Activated B cell treated with CpG ODN at 0.5 μM for 24 hours (primary cell): ENCODE measurements at regions not wholly inside any gene's neighbourhood (a gene's known extent, or its start where the extent isn't known, plus 50 kb on each side); places are given as distances from the start of the nearest gene placed in this dataset.

Source experiments
- ATAC-seq: fragments of 200-7000 bp; cut with Tn5 transposase; one replicate; pipeline ENCODE4 v1.10.0; 2021; ENCODE audit warnings: low read depth, mild to moderate bottlenecking, moderate library complexity
- CTCF ChIA-PET: fragments of 350-600 bp; sonication (Branson Sonifier 250); formaldehyde crosslinking; loops from one replicate; lab custom pipeline; 2021; ENCODE audit warnings: antibody characterized with exemption; lab: Charles Lee
- POLR2A ChIA-PET: fragments of 350-600 bp; sonication (Branson Sonifier 250); formaldehyde crosslinking; loops from one replicate; lab custom pipeline; 2021; ENCODE audit warnings: antibody characterized with exemption; lab: Charles Lee
- DNase-seq: peaks from one replicate; pipeline ENCODE4 v3.0.0; 2022
- H3K27ac Mint-ChIP-seq: one replicate; pipeline ENCODE4 v1.8.0; 2020; ENCODE audit warnings: mixed read lengths
- H3K27me3 Mint-ChIP-seq: one replicate; pipeline ENCODE4 v1.8.0; 2021; ENCODE audit warnings: mixed read lengths
- H3K36me3 Mint-ChIP-seq: one replicate; pipeline ENCODE4 v1.8.0; 2021; ENCODE audit warnings: low read depth, mixed read lengths
- H3K4me1 Mint-ChIP-seq: one replicate; pipeline ENCODE4 v1.8.0; 2021; ENCODE audit warnings: mixed read lengths
- H3K4me3 Mint-ChIP-seq: one replicate; pipeline ENCODE4 v1.8.0; 2020; ENCODE audit warnings: mild to moderate bottlenecking, mixed read lengths
- H3K9me3 Mint-ChIP-seq: one replicate; pipeline ENCODE4 v1.8.0; 2020; ENCODE audit warnings: mixed read lengths
- CTCF ChIP-seq: fragments of 200-600 bp; IDR thresholded peaks from one replicate; pipeline ENCODE4 v1.8.0; 2022; ENCODE audit warnings: antibody characterized with exemption, mild to moderate bottlenecking
- intact Hi-C: fragments of 100-400 bp; cut with micrococcal nuclease; formaldehyde crosslinking; loops from one replicate; pipeline ENCODE4 v1.15.1; 2024

DNA sequence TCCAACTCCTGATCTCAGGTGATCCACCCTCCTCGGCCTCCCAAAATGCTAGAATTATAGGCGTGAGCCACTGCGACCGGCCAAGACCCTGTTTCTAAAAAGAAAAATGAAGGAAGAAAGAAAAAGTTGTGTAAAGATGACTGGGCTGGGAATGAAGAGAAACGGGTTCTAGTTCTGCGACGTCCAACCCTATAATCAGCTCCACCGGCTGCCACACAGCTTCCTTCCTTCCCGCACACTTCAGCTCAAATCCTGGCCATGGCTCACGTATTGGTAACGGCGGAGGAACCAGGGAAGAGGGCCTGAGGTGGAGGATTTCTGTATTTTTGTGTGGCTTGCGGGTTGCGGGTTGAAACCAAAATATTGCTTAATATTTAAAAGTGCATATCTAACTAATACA lies 88.1 kb downstream of the MYL12B start:
- intact Hi-C loops: no loop called here
- ChIA-PET POLR2A (no interaction called here), CTCF (interaction anchor here (1.0 kb wide), 1 partner anchor 53 kb away, joined by 3 read pairs; no protein-coding TSS in a partner anchor)
- no peak overlapping the region for H3K27ac Mint-ChIP-seq
- H3K4me1 Mint-ChIP-seq: no peaks in the 10 kb centered on the region
- H3K9me3 Mint-ChIP-seq: no peaks in the 10 kb centered on the region
- no peak for TF ChIP-seq CTCF
- no peaks in the 10 kb centered on the region for H3K36me3 Mint-ChIP-seq
- no peak overlapping the region for H3K4me3 Mint-ChIP-seq
- ATAC-seq (no peak), DNase-seq (no peak)
- no peaks in the 10 kb centered on the region for H3K27me3 Mint-ChIP-seq

DNA sequence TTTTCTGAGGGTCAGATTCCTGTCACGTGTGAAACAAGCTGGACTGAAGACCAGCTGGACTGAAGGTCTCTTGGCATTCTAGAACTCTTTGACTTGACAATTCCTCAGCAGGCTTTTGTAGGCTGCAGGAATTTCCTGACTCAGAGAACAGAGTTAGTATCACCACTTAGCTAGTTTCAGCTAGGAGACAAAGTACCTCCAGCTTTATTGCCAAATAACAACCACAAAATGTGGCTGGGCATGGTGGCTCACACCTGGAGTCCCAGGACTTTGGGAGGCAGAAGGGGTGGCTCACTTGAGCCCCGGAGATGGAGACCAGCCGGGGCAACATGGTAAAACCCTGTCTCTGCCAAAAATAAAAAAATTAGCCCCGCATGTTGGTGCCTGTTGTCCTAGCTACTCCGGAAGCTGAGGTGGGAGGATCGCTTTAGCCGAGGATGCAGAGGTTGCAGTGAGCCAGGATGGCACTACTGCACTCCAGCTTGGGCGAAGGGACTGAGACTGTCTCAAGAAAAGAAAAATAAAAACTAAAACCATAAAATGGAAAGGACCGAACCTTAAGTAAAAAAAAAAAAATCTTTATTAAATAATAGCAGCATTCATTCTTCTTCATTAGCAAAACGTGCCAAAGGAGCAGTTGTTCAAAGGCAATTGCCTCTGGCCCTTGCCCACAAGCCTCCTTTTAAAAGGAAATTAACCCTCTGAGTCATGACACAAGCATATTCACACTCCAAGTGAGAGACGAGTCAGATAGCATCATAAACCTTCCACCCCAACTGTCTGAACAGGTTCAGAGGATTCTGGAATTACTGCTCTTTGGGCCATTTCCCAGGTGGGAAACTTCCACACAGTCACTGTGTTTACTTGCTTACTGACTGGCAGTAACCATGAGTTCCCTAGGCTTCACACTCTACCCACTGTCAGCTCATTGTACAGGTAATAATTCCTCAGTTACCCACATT lies 88.9 kb downstream of the MYL12B start:
- intact Hi-C loops: no loop called here
- TF ChIP-seq CTCF: no peak
- H3K4me3 Mint-ChIP-seq: no peak overlapping the region
- no peaks in the 10 kb centered on the region for H3K27me3 Mint-ChIP-seq
- H3K9me3 Mint-ChIP-seq: no peaks in the 10 kb centered on the region
- no peaks in the 10 kb centered on the region for H3K36me3 Mint-ChIP-seq
- DNase-seq (no peak), ATAC-seq (no peak)
- CTCF ChIA-PET: interaction anchor here (1.0 kb wide), 1 partner anchor 54 kb away, joined by 3 read pairs; no protein-coding TSS in a partner anchor
- H3K27ac Mint-ChIP-seq: no peak overlapping the region
- POLR2A ChIA-PET: no interaction called here
- H3K4me1 Mint-ChIP-seq: no peaks in the 10 kb centered on the region

DNA sequence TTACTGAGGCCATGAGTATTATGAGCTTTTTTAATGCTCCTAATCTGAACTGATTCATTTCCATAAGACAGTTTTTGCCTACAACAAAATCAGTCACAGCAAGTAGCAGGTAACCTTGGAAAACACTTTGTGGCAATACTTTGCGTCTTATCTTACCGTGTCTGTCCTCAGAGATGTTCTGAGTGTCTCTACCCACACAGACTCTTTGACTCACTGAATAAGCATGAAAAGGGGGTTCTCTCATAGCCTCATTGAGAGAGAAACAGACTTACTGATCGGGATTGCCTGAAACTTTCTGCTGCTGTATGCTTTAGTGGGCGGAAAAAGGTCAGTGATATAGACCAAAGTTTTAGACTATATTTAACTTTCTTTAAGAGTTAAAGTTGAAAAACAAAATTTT lies 92.6 kb downstream of the MYL12B start:
- no peak overlapping the region for H3K4me3 Mint-ChIP-seq
- ATAC-seq (no peak), DNase-seq (no peak)
- CTCF ChIA-PET: no interaction called here
- POLR2A ChIA-PET: no interaction called here
- H3K27ac Mint-ChIP-seq: no peak overlapping the region
- H3K36me3 Mint-ChIP-seq: no peaks in the 10 kb centered on the region
- no peaks in the 10 kb centered on the region for H3K4me1 Mint-ChIP-seq
- TF ChIP-seq CTCF: no peak
- no peaks in the 10 kb centered on the region for H3K9me3 Mint-ChIP-seq
- H3K27me3 Mint-ChIP-seq: no peaks in the 10 kb centered on the region
- intact Hi-C loops: no loop called here

- intact Hi-C loops: no loop called here
- Mint-ChIP-seq H3K4me1 (no peaks in the 10 kb centered on the region), H3K27ac (no peak overlapping the region), H3K4me3 (no peak overlapping the region), H3K27me3 (no peaks in the 10 kb centered on the region), H3K36me3 (no peaks in the 10 kb centered on the region), H3K9me3 (no peaks in the 10 kb centered on the region)
- no peak for TF ChIP-seq CTCF
- DNase-seq: no peak
- no peak for ATAC-seq
- CTCF ChIA-PET: no interaction called here
- POLR2A ChIA-PET: no interaction called here
Measured at GRCh38 chr18:3356614-3357013, 93.4 kb upstream of the TGIF1 start.

DNA sequence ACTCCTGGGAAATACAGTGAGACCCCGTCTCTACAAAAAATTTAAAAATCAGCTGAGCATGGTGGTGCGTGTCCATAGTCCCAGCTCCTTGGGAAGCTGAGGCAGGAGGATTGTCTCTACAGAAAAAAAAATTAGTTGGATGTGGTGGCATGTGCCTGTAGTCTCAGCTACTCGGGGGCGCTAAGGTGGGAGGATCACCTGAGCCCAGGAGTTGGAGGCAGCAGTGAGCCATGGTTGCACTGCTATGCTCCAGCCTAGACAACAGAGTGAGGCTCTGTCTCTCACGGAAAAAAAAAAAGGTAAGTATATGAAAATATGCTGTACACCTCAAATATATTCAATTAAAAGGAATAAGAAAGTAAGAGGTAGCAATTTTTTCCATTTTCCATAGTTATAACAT lies 92.5 kb upstream of the TGIF1 start:
- DNase-seq: no peak
- H3K27ac Mint-ChIP-seq: no peak overlapping the region
- intact Hi-C loops: no loop called here
- no peaks in the 10 kb centered on the region for H3K36me3 Mint-ChIP-seq
- no peaks in the 10 kb centered on the region for H3K27me3 Mint-ChIP-seq
- TF ChIP-seq CTCF: no peak
- CTCF ChIA-PET: no interaction called here
- H3K4me1 Mint-ChIP-seq: no peaks in the 10 kb centered on the region
- POLR2A ChIA-PET: no interaction called here
- H3K4me3 Mint-ChIP-seq: no peak overlapping the region
- ATAC-seq: no peak
- H3K9me3 Mint-ChIP-seq: no peaks in the 10 kb centered on the region
